Hippocampal formation (tissue), 2 donors: ENCODE measurements at regions not wholly inside any gene's neighbourhood (a gene's known extent, or its start where the extent isn't known, plus 50 kb on each side); places are given as distances from the start of the nearest gene placed in this dataset.

Experiments used
- DNase-seq, 2 donors: peaks; one replicate each; lab custom pipeline; 2025; lab: John Stamatoyannopoulos, UW

GRCh38 chr1:67948151-67949080, 102.0 kb downstream of the DIRAS3 start:
- DNase-seq = no peak

GRCh38 chr1:67947114-67947513, 103.3 kb downstream of the DIRAS3 start:
- peak in 1 of 2 donors; percentile 14 for DNase-seq

- peak; percentile 3 to 5 for DNase-seq
Observed at GRCh38 chr1:67945733-67946374, 104.6 kb downstream of the DIRAS3 start.

DNA sequence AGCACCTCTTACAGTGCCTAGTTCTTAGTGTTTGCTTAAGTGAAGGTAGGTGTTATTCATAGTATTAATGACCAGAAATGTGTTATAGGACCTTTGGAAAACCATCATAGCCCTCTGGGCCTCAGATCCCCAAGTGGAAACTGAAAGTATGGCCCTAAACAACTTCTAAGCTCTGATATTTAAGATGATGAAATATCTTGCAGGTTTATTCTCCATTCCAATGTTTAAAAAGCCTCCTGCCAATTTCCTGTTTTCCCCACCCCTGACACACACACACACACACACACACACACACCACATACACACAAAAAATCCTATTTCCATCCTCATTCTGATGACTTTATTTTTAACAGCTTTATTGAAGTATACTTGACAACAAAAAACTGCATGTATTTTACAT, 108.2 kb downstream of the DIRAS3 start:
- no peak for DNase-seq

DNA sequence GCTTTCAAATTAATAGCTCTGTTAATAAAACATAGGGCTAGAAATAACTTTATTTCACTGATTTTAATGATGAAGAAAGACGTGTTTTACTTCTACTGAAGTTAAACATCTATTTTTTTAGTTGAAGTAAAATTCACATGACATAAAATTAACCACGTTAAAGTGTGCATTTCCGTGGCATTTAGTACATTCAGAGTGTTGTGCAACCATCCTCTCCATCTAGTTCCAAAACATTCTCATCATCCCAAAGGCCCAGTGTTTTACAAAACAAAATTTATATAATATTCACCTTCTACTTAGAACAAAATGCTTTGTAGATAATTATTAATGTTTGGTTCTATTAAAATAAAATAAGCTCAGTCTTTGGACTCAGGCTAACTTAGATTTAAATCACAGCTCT, 108.5 kb upstream of the GNG12 start:
- no peak for DNase-seq

- DNase-seq = no peak
Observed at GRCh38 chr1:67941155-67941554, 107.9 kb upstream of the GNG12 start.

- no peak for DNase-seq
Observed at GRCh38 chr1:67939942-67940341, 106.7 kb upstream of the GNG12 start.

DNA sequence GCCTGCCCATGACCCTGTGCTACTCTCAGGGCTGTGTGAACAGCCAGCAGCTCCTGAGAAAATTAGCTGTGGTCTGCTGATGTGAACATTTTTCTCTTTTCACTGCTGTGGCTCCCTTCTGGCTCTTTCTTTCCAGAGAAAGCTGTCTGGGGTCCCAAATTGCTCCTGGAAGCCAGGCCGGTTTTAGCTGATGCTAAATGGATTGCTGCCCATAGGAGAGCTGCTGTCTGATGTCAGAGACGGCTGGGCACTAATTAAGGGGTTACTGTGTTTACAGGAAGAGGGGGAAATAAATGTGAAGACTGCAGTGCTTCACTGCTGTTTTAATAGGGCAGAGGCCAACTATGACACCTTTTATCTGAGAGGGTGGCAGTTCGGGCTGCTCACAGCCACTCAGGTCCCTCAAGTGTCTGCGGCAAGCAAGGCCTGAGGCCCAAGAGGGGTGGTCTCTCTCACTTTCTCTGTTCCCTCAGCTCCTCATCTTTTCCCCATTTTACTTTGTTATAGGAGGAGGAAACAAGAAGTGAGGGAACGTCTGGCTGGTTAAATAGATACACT, 106.0 kb upstream of the GNG12 start:
- no peak for DNase-seq

DNA sequence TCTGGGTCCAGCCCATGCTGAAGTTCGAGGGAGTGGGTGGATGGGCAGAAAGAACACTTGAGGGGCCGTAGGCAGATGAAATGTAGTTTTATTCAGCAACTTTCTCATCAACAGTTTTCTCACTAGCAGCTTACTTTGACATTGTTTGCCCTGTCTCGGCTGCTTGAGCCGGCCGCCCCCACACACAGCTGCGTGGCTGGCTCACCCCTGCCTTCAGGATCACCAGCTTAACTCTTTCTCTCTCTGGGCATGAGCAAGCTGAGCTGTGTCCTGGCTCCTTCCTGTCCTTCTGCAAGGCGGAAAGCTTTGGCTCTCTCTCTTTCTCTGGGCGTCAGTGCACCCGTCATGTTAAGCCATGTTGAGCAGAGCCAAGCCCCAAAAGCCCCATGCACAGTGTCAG, 104.4 kb upstream of the GNG12 start:
- no peak for DNase-seq

DNA sequence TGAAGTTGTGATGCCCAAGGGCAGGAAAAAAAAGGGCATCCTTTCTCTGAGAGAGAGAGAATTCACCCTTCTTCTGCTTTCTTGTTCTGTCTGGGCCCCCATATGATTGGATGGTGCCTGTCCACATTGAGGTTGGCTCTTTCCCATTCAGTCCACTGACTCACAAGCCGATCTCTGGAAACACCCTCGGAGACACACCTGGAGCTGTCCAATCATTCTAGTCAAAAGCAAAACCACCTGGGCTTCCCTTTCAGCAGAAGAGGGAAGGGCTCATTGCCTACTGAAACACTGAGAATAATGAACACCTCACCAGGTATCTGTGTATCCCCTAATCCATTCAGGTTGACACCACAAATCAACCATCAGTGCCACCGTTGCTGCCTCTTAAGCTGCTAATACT, 103.7 kb upstream of the GNG12 start:
- DNase-seq = no peak

- no peak for DNase-seq
Observed at GRCh38 chr1:67935560-67935959, 102.3 kb upstream of the GNG12 start.

GRCh38 chr1:67931198-67931597, 97.9 kb upstream of the GNG12 start:
- no peak for DNase-seq

GRCh38 chr1:67923074-67923473, 89.8 kb upstream of the GNG12 start:
- no peak for DNase-seq

DNA sequence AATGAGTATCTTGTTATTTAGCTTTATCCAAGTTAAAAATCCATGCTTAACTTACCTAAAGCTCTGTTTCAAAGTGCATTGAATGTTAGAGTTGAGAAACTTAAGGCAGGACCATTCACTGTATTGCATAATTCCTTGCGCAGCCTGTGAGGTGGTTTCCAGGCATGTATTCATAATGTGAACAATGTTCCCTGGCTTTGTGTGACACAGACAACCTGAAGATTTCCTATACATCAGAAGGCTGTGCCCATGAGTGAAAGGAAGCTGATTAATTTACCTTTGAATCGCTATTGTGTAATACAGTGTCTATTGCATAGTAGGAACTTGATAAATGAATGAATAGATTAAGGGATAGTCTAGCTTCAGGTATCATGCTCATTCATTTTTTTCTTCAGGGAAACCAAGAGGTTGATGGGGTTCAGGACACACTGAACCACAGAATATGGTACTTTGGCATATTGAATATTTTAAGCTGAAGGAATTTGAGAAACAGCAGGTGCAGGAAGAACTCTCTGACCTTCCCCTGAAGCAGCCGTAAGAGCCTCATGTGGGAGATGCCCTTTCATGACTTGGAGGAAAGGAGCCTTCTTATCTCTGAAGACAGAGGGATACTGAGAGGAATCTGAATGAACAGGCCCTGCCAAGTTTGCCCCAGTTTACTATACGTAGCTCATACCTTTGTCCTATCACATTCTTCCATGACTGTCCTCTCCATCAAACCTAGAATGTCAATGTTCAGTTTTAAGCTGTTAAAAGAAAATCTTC, 88.6 kb upstream of the GNG12 start:
- DNase-seq = no peak

GRCh38 chr1:67919274-67920072, 86.2 kb upstream of the GNG12 start:
- DNase-seq = no peak

DNA sequence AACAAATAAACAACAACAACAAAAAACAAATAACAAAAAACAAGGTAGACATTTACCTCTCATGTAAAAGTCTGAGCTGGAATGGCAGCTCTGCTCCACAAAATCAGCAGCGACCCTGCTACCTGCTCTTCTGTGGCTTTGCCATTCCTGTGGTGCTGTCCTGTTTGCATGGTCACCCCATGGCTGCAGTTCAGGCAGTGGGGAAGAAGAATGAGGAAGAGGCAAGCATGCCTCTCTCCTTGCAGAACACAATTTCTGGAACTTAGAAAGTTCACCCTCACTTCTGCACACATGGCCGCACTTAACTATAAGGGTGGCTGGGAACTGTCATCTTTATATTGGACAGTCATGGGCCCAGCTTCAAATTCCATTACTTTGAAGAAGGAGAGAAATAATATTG, 84.8 kb upstream of the GNG12 start:
- no peak for DNase-seq

DNA sequence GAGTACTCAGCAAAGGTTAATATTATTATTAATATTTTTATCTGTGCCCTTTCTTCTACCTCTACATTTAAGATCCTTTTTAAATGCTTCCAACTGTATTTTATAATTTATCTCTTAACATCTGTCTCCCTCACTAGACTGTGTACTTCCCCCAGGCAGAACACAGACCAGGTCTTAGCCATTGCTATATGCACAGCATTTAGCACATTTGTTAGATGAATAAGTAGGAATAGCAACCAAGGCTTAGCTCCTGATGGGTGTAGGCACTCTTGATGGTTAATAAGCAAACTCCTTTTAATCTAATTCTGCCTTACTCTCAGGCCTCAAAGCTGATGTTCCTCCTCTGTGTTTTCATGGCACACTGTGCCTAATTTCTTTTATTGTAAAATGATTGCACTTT, 83.7 kb upstream of the GNG12 start:
- no peak for DNase-seq

GRCh38 chr1:67916140-67916886, 83.0 kb upstream of the GNG12 start:
- no peak for DNase-seq

DNA sequence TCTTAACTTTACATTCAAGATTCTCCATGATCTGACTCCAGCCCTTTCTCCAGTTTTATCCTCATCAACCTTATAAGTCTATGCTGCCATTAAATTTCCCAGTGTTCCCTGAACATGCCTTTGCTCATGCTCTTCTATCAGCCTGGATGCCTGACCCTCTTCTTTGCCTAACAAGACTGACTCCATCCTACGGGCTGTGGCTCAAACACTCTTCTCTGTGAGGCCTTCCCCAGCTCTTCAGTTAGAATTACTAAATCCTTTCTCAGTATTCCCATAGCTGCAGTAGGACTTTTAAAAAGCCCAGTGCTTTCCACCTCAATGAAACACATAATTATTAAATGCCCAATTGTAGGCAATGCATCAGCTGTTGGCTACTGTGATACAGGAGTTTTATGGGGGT, 76.5 kb upstream of the GNG12 start:
- no peak for DNase-seq

DNA sequence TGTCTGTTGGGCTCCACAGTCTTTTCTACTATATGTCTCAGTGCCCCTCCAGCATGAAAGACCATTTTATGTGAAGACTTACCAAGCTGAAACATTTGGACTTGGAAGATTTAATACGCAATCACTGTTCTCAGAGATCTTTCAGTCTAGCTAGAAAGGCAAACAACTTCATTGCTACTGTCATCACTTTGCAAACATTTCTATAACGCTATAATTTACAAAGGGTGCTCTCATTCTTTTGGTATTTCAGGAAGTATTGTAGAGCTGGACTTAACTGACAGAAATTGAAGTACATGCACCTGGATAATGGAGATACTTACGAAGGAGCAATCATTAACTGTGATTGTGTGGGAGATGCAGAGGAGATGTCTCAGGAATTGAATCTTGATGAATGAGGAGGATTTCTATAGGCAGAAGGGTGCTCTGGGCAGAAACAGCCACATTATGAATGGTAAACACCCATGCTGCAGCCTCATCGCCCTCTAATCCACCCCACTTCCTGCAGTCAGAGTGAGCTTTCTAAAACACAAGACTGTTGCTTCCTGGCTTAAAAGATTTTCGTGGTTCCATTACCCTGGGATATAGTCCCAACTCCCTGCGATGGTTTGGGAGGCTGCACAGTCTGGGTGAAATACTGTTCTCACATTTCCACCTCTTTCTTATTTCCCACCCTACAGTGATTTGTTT, 75.1 kb upstream of the GNG12 start:
- no peak for DNase-seq
